Body of pancreas (tissue), 4 donors: ENCODE measurements at regions not wholly inside any gene's neighbourhood (a gene's known extent, or its start where the extent isn't known, plus 50 kb on each side); places are given as distances from the start of the nearest gene placed in this dataset.

Experiments used
- CTCF ChIP-seq, 7 experiments: fragments of 450-650 bp in 4 of 7; fragments of 200-600 bp in 3 of 7; sonication (generic) in 3 of 7; IDR thresholded peaks; one replicate each; pipeline ENCODE4 v1.5.1; 2016 to 2019; ENCODE audit warnings: antibody characterized with exemption in 7 of 7
- POLR2A ChIP-seq, 3 donors: fragments of 450-650 bp; IDR thresholded peaks; one replicate each; pipeline ENCODE4 v1.6.1; 2016; ENCODE audit warnings: antibody characterized with exemption in 3 of 3, mild to moderate bottlenecking in 2 of 3

- TF ChIP-seq CTCF (IDR thresholded peaks at IDR 0.05) (no peak), POLR2A (IDR thresholded peaks at IDR 0.05) (no peak)
Measured at GRCh38 chr5:36489505-36489904, 116.9 kb upstream of the SLC1A3 start.
